HG03045 (cell line): ENCODE measurements at regions not wholly inside any gene's neighbourhood (a gene's known extent, or its start where the extent isn't known, plus 50 kb on each side); places are given as distances from the start of the nearest gene placed in this dataset.

Experiments used
- ATAC-seq: cut with Tn5 transposase; IDR thresholded peaks from one replicate; pipeline ENCODE4 v1.9.1; 2021; ENCODE audit warnings: mild to moderate bottlenecking, moderate library complexity; ENCODE audit not compliant: unreplicated experiment

- ATAC-seq = no peak
Observed at GRCh38 chr5:8136271-8136670, 267.3 kb downstream of the MTRR start.

- no peak for ATAC-seq
Observed at GRCh38 chr5:8137941-8138550, 269.1 kb downstream of the MTRR start.

GRCh38 chr5:8138884-8139283 is 269.9 kb downstream of the MTRR start:
- no peak for ATAC-seq

- no peak for ATAC-seq
Observed at GRCh38 chr5:8150791-8151190, 281.8 kb downstream of the MTRR start.

GRCh38 chr5:8156706-8157105 is 287.8 kb downstream of the MTRR start:
- ATAC-seq = no peak

- ATAC-seq = no peak
Observed at GRCh38 chr5:8157320-8157822, 288.4 kb downstream of the MTRR start.

- ATAC-seq = no peak
Observed at GRCh38 chr5:8176101-8176693, 307.2 kb downstream of the MTRR start.

- ATAC-seq = peak; percentile 85
Observed at GRCh38 chr5:8184455-8185063, 315.6 kb downstream of the MTRR start.

- no peak for ATAC-seq
Observed at GRCh38 chr5:8185852-8186251, 316.9 kb downstream of the MTRR start.

GRCh38 chr5:8188874-8189565 is 320.1 kb downstream of the MTRR start:
- ATAC-seq = no peak

GRCh38 chr5:8192840-8193239 is 323.9 kb downstream of the MTRR start:
- no peak for ATAC-seq

GRCh38 chr5:8196061-8196460 is 327.1 kb downstream of the MTRR start:
- ATAC-seq = no peak

- no peak for ATAC-seq
Observed at GRCh38 chr5:8208307-8208706, 339.4 kb downstream of the MTRR start.

GRCh38 chr5:8209500-8209899 is 340.6 kb downstream of the MTRR start:
- ATAC-seq = no peak

- ATAC-seq = no peak
Observed at GRCh38 chr5:8213701-8214240, 344.8 kb downstream of the MTRR start.

GRCh38 chr5:8216921-8217320 is 348.0 kb downstream of the MTRR start:
- ATAC-seq = no peak

- ATAC-seq = no peak
Observed at GRCh38 chr5:8226148-8226547, 357.2 kb downstream of the MTRR start.

- no peak for ATAC-seq
Observed at GRCh38 chr5:8227112-8227511, 358.2 kb downstream of the MTRR start.

- ATAC-seq = no peak
Observed at GRCh38 chr5:8229551-8229950, 360.6 kb downstream of the MTRR start.

- ATAC-seq = no peak
Observed at GRCh38 chr5:8230868-8231267, 361.9 kb downstream of the MTRR start.

GRCh38 chr5:8233479-8233878 is 364.5 kb downstream of the MTRR start:
- no peak for ATAC-seq
